Posterior cingulate gyrus (tissue), 11 donors: ENCODE measurements at regions not wholly inside any gene's neighbourhood (a gene's known extent, or its start where the extent isn't known, plus 50 kb on each side); places are given as distances from the start of the nearest gene placed in this dataset.
A peak's percentile ranks its signal among the peaks of the same experiment; 100 is the strongest.

Source experiments
- DNase-seq, 10 donors: peaks; one replicate each; pipeline versions ENCODE4 v3.0.0 to v3.0.0-alpha.2; 2020 to 2021; ENCODE audit warnings: mixed read lengths in 3 of 10
- intact Hi-C: fragments of 100-400 bp; cut with DNase I; formaldehyde crosslinking; loops from one replicate; pipeline ENCODE4 v1.15.1; 2023

DNA sequence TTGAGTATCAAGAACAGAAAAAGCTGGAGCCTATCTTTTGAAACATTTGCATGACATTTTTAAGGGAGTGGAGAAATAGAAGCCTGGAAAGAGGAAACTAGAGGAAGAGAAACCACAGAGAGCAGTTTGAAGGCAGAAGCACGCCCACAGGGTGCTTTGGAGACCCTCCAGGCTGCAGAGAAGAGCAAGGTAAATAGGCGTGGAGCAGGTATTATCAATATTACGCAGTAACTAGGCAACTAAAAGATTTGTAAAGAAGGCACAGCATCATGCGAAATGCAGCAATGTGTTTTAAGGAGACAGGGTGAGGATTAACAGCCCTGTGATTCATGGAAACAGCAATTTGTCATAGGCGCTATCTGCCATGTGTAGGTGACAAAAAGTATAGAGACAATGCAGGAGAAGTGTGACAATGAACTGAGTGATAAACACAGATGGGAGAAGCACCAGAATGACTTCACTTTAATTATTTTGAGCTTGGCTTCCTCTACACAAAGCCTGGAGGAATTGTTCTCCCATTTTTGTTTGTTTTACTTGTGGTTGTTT, 281.2 kb downstream of the BRINP1 start:
- DNase-seq: no peak
- intact Hi-C loops: no loop called here

DNA sequence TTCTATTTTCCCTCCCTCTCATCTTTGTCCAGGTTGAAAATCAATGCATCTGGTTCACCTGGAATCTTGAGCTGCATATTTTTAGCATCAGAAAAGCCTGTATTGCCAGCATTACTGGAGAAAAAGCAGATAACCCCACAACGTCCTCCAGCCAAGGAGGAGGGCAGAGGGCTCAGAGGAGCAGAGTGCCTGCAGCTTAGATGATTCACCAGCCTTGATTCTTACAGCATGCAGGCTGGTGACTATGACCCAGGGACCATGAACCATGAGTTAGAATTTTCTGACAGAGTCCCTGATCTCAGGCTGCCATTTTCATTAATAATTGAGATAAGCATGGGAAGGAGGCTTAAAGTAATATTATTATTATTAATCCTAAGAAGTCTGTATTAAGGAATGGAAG, 278.2 kb downstream of the BRINP1 start:
- DNase-seq: peak in 1 of 10 donors; percentile 27
- intact Hi-C loops: no loop called here

DNA sequence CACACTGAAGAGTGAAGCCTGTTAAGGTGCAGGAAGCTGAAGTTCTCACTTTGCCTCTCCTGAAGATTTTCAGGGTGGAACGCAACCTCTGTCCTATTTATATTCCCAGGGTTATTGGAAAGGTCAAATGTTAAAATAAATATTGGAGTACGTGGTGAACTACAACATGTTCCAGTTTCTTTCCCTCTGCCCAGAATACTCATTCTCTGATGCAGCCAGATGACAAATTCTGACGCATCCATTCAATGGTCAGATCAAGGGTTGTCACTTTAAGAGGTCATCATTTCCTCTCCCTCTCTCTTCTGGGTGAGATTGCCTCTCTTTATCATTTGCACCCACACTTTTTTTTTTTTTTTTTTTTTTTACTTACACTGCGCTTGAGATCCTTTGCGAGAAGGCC, 277.1 kb downstream of the BRINP1 start:
- intact Hi-C loops: no loop called here
- DNase-seq: no peak

DNA sequence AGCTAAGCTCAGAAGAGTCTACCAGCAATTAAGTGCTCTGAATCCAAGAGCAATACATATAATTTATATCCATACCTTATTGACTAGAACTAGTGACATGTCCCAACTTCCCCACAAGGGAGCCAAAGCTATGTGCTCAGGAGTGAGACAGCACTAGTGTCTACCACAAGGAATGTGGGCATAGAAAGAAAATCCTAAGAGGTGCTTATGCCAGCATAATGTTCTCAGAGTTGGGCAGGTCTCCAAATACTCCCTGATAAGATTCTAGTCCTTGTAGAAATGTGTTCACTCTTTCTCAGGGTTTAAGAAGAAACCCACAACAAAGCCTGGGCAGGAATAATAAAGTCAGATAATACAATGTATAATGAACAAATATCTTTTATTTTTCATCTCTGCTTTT, 275.1 kb downstream of the BRINP1 start:
- DNase-seq: no peak
- intact Hi-C loops: no loop called here

DNA sequence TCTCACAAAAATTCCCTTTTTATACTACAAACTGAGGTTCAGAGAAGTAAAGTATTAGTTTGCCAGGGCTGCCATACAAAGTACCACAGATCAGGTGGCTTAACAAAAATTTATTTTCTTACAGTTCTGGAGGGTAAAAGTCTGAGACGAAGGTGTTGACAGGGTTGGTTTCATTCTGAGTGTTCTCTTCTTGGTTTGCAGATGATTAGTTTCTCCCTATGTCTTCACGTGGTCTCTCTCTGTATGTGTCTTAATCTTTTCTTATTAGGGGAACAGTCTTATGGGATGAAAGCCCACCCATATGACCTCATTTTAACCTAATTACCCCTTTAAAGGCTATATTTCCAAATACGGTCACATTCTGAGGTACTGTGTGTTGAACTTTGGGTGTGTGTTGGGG, 274.2 kb downstream of the BRINP1 start:
- intact Hi-C loops: no loop called here
- no peak for DNase-seq

DNA sequence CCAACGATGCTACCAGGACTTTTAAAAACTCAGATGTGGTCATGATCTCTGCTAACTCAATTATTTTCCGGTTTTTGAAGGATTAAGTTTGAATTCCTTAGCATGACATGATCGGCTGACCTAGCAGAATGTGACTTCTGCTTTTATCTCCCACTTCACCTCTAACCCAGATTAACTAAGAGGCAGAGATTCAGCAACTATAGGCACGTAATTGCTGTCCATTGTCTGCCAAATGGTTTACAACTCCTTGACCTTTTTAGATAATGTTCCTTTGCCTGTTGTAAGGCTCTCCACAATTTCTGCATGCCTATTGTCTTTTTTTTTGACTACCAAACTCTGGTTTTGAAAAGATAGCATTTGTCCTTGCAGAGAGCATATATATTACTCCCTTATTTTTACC, 268.2 kb downstream of the BRINP1 start:
- DNase-seq: no peak
- intact Hi-C loops: no loop called here

DNA sequence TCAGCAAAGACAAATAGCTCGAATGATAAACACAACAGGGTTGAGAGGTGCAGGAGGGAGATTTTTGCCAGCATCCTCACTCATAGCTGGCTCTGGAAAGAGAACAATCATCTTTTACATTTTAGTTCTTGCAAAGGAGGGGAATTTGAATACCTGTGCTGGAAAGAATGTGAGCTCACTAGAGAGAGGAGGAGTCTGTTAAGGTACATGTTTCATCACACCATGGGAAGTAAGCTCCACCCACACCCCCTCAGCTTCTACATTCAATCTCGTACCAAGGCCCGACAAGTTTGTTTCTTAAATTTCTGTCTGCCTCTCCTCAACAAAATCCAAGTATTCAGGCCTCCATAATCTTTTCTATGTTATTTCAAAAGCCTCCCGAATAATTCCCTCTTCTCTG, 254.6 kb downstream of the BRINP1 start:
- DNase-seq: no peak

More for the DNA sequence above, 254.6 kb downstream of the BRINP1 start:
- intact Hi-C loops: no loop called here
